ENCODE measurements at regions not wholly inside any gene's neighbourhood (a gene's known extent, or its start where the extent isn't known, plus 50 kb on each side); places are given as distances from the start of the nearest gene placed in this dataset.
"Not testable (repeated sequence)": the region's sequence is repeated elsewhere in the genome, so short reads cannot be mapped to it uniquely, and the experiment has no call there.

- H4K91ac ChIP-seq (ENCODE audit: low read depth, low read length); H3K4me1 ChIP-seq (ENCODE audit: control insufficient read depth in 1 of 2, insufficient read depth in 2 of 2, low read length in 2 of 2); H2AFZ ChIP-seq (ENCODE audit: insufficient read depth, low read length, poor library complexity); H2BK12ac ChIP-seq (ENCODE audit: low read length); H2AK5ac ChIP-seq (ENCODE audit: low read length); H3K23ac ChIP-seq (ENCODE audit: low read length); H3K27me3 ChIP-seq (ENCODE audit: insufficient read depth, low read length); H3K27ac ChIP-seq (ENCODE audit: low read depth, low read length); H2BK5ac ChIP-seq (ENCODE audit: low read depth, low read length, poor library complexity); H4K12ac ChIP-seq (ENCODE audit: low read depth, low read length); H3K4ac ChIP-seq (ENCODE audit: low read depth, low read length); H3K14ac ChIP-seq (ENCODE audit: low read length); H3K79me2 ChIP-seq (ENCODE audit: control insufficient read depth, insufficient read depth, low read length, poor library complexity); H3K9me3 ChIP-seq (ENCODE audit: insufficient read depth, low read depth, low read length); H3K79me1 ChIP-seq (ENCODE audit: low read length); H3K9ac ChIP-seq (ENCODE audit: low read length); H3K4me3 ChIP-seq (ENCODE audit: low read depth, low read length); H4K8ac ChIP-seq (ENCODE audit: low read depth, low read length); H3K36me3 ChIP-seq (ENCODE audit: control insufficient read depth in 1 of 2, insufficient read depth in 2 of 2, low read length in 2 of 2); H3K18ac ChIP-seq (ENCODE audit: low read length); H2BK120ac ChIP-seq (ENCODE audit: insufficient read depth, low read length, poor library complexity): not testable (repeated sequence)
- WGBS (ENCODE audit: extremely low coverage, insufficient coverage, insufficient read length): no CpG with 5 or more reads among the region's 25 CpGs
- DNase-seq: peak in 1 of 2 donors; percentile 1
- peak overlapping the region; percentile 66 for H3K4me2 ChIP-seq (ENCODE audit: low read length)
Observed at GRCh38 chr1:148049115-148049496, 103.0 kb downstream of the NBPF11 start.

DNA sequence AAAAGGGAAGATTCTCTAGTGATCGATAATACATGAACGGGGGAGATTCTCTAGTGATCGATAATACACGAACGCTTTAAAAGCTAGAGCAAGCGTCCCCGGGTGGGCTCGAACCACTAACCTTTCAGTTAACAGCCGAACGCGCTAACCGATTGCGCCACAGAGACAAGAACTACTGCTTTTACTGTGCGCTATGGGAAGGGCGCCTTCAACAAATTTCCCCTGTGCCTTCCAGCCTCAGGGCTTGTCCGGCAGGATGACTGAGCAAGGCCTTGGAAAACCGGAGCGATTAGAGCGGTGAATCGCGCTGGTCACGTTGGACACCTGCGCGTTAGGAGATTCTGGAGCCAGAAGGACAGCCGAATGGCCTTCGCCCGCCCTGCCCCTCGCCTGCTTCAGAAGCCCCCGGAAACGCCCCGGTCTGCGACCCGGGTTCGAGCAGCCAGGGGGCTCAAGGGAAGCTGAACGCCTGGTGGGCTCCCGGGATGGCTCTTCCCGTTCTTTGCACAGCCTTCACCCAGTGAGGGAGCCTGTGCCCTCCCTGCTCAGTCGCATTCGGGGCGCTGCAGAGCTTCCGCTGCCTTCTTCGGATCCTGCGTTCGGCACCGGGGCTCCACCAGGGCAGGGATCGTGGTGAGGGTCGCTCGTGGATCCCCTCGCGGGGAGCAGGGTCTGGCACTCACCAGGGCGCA, 103.5 kb downstream of the NBPF11 start:
- no CpG with 5 or more reads among the region's 51 CpGs for WGBS (ENCODE audit: extremely low coverage, insufficient coverage, insufficient read length)
- not testable (repeated sequence) for H3K27me3 ChIP-seq (ENCODE audit: insufficient read depth, low read length); H3K79me2 ChIP-seq (ENCODE audit: control insufficient read depth, insufficient read depth, low read length, poor library complexity); H2BK12ac ChIP-seq (ENCODE audit: low read length); H4K8ac ChIP-seq (ENCODE audit: low read depth, low read length); H3K4me3 ChIP-seq (ENCODE audit: low read depth, low read length); H2AFZ ChIP-seq (ENCODE audit: insufficient read depth, low read length, poor library complexity); H3K9me3 ChIP-seq (ENCODE audit: insufficient read depth, low read depth, low read length); H2BK120ac ChIP-seq (ENCODE audit: insufficient read depth, low read length, poor library complexity); H3K23ac ChIP-seq (ENCODE audit: low read length); H2AK5ac ChIP-seq (ENCODE audit: low read length); H3K36me3 ChIP-seq (ENCODE audit: control insufficient read depth in 1 of 2, insufficient read depth in 2 of 2, low read length in 2 of 2); H3K18ac ChIP-seq (ENCODE audit: low read length); H3K79me1 ChIP-seq (ENCODE audit: low read length); H3K4ac ChIP-seq (ENCODE audit: low read depth, low read length); H3K9ac ChIP-seq (ENCODE audit: low read length); H3K27ac ChIP-seq (ENCODE audit: low read depth, low read length); H3K14ac ChIP-seq (ENCODE audit: low read length); H2BK5ac ChIP-seq (ENCODE audit: low read depth, low read length, poor library complexity); H4K91ac ChIP-seq (ENCODE audit: low read depth, low read length); H3K4me1 ChIP-seq (ENCODE audit: control insufficient read depth in 1 of 2, insufficient read depth in 2 of 2, low read length in 2 of 2); H4K12ac ChIP-seq (ENCODE audit: low read depth, low read length)
- peak; percentile 69 to 74 for DNase-seq
- peak overlapping the region; percentile 66 for H3K4me2 ChIP-seq (ENCODE audit: low read length)

DNA sequence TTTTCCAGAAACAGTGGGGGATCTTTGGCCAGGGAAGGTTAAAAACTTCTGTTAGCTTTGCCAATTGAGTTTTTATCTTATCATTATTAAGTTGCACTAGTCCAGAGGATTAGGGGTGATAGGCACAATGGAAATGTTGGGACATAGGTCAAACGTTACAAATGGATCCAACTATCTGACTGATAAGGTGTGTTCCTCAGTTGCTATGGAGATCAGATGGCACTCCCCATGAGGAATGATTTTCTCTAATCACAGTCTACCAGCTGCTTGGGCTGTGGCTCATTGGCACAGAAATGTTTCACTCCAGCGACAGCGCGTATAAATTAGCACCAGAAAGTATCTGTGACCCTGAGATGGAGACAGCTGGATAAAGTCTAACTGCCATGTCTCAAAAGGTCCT, 106.2 kb downstream of the NBPF11 start:
- H2BK120ac ChIP-seq (ENCODE audit: insufficient read depth, low read length, poor library complexity); H3K9ac ChIP-seq (ENCODE audit: low read length); H3K36me3 ChIP-seq (ENCODE audit: control insufficient read depth in 1 of 2, insufficient read depth in 2 of 2, low read length in 2 of 2); H3K4me2 ChIP-seq (ENCODE audit: low read length); H3K23ac ChIP-seq (ENCODE audit: low read length); H3K79me2 ChIP-seq (ENCODE audit: control insufficient read depth, insufficient read depth, low read length, poor library complexity); H4K12ac ChIP-seq (ENCODE audit: low read depth, low read length); H3K4ac ChIP-seq (ENCODE audit: low read depth, low read length); H2AFZ ChIP-seq (ENCODE audit: insufficient read depth, low read length, poor library complexity); H3K9me3 ChIP-seq (ENCODE audit: insufficient read depth, low read depth, low read length); H3K14ac ChIP-seq (ENCODE audit: low read length); H2AK5ac ChIP-seq (ENCODE audit: low read length); H3K4me3 ChIP-seq (ENCODE audit: low read depth, low read length); H3K79me1 ChIP-seq (ENCODE audit: low read length); H4K91ac ChIP-seq (ENCODE audit: low read depth, low read length); H3K27ac ChIP-seq (ENCODE audit: low read depth, low read length); H3K18ac ChIP-seq (ENCODE audit: low read length); H3K4me1 ChIP-seq (ENCODE audit: control insufficient read depth in 1 of 2, insufficient read depth in 2 of 2, low read length in 2 of 2); H3K27me3 ChIP-seq (ENCODE audit: insufficient read depth, low read length); H2BK12ac ChIP-seq (ENCODE audit: low read length); H2BK5ac ChIP-seq (ENCODE audit: low read depth, low read length, poor library complexity); H4K8ac ChIP-seq (ENCODE audit: low read depth, low read length); DNase-seq: not testable (repeated sequence)
- no CpG with 5 or more reads among the region's 4 CpGs for WGBS (ENCODE audit: extremely low coverage, insufficient coverage, insufficient read length)

GRCh38 chr1:148044495-148044894, 107.6 kb downstream of the NBPF11 start:
- no CpG with 5 or more reads among the region's 6 CpGs for WGBS (ENCODE audit: extremely low coverage, insufficient coverage, insufficient read length)
- not testable (repeated sequence) for H4K12ac ChIP-seq (ENCODE audit: low read depth, low read length); H3K9me3 ChIP-seq (ENCODE audit: insufficient read depth, low read depth, low read length); H3K79me1 ChIP-seq (ENCODE audit: low read length); DNase-seq; H2AFZ ChIP-seq (ENCODE audit: insufficient read depth, low read length, poor library complexity); H3K79me2 ChIP-seq (ENCODE audit: control insufficient read depth, insufficient read depth, low read length, poor library complexity); H3K23ac ChIP-seq (ENCODE audit: low read length); H3K4me1 ChIP-seq (ENCODE audit: control insufficient read depth in 1 of 2, insufficient read depth in 2 of 2, low read length in 2 of 2); H3K4me2 ChIP-seq (ENCODE audit: low read length); H2BK120ac ChIP-seq (ENCODE audit: insufficient read depth, low read length, poor library complexity); H2BK5ac ChIP-seq (ENCODE audit: low read depth, low read length, poor library complexity); H3K4me3 ChIP-seq (ENCODE audit: low read depth, low read length); H4K8ac ChIP-seq (ENCODE audit: low read depth, low read length); H2BK12ac ChIP-seq (ENCODE audit: low read length); H3K27ac ChIP-seq (ENCODE audit: low read depth, low read length); H3K4ac ChIP-seq (ENCODE audit: low read depth, low read length); H3K27me3 ChIP-seq (ENCODE audit: insufficient read depth, low read length); H3K36me3 ChIP-seq (ENCODE audit: control insufficient read depth in 1 of 2, insufficient read depth in 2 of 2, low read length in 2 of 2); H4K91ac ChIP-seq (ENCODE audit: low read depth, low read length); H3K14ac ChIP-seq (ENCODE audit: low read length); H2AK5ac ChIP-seq (ENCODE audit: low read length); H3K9ac ChIP-seq (ENCODE audit: low read length); H3K18ac ChIP-seq (ENCODE audit: low read length)

All from trophoblast cell (in vitro differentiated cells and primary cell).